ENCODE measurements at regions not wholly inside any gene's neighbourhood (a gene's known extent, or its start where the extent isn't known, plus 50 kb on each side); places are given as distances from the start of the nearest gene placed in this dataset.

- DNase-seq (ENCODE audit: low read depth, low spot score), result no peak
- H3K36me3 ChIP-seq (ENCODE audit: insufficient read depth, low read length), result no peaks in the 10 kb centered on the region
- H3K9me3 ChIP-seq (ENCODE audit: low read depth, low read length), result no peaks in the 10 kb centered on the region
- no peak overlapping the region for H3K27ac ChIP-seq
- no peak overlapping the region for H3K9ac ChIP-seq (ENCODE audit: insufficient read length)
- TF ChIP-seq EZH2 (IDR thresholded peaks at IDR 0.05), result no peak
- no peak for TF ChIP-seq POLR2AphosphoS5 (IDR thresholded peaks at IDR 0.05; ENCODE audit: borderline replicate concordance, low read depth, low read length)
- no peak for TF ChIP-seq FOXP2 (optimal IDR thresholded peaks at IDR 0.05; ENCODE audit: control extremely low read depth, extremely low read length, insufficient read depth)
- H3K4me3 ChIP-seq, result no peak overlapping the region
These were observed 646.5 kb downstream of the NSUN3 start for GRCh38 chr3:94709249-94709902.

GRCh38 chr3:94714194-94714593 is 651.3 kb downstream of the NSUN3 start:
- Histone ChIP-seq H3K27ac (no peak overlapping the region), H3K9me3 (ENCODE audit: low read depth, low read length) (no peaks in the 10 kb centered on the region), H3K4me3 (no peak overlapping the region), H3K9ac (ENCODE audit: insufficient read length) (no peak overlapping the region), H3K36me3 (ENCODE audit: insufficient read depth, low read length) (no peaks in the 10 kb centered on the region)
- TF ChIP-seq EZH2 (IDR thresholded peaks at IDR 0.05), result no peak
- TF ChIP-seq POLR2AphosphoS5 (IDR thresholded peaks at IDR 0.05; ENCODE audit: borderline replicate concordance, low read depth, low read length), result no peak
- no peak for TF ChIP-seq FOXP2 (optimal IDR thresholded peaks at IDR 0.05; ENCODE audit: control extremely low read depth, extremely low read length, insufficient read depth)
- no peak for DNase-seq (ENCODE audit: low read depth, low spot score)

- Histone ChIP-seq H3K9me3 (ENCODE audit: low read depth, low read length) (no peaks in the 10 kb centered on the region), H3K36me3 (ENCODE audit: insufficient read depth, low read length) (no peaks in the 10 kb centered on the region), H3K4me3 (no peak overlapping the region), H3K9ac (ENCODE audit: insufficient read length) (no peak overlapping the region), H3K27ac (no peak overlapping the region)
- DNase-seq (ENCODE audit: low read depth, low spot score), result no peak
- TF ChIP-seq FOXP2 (optimal IDR thresholded peaks at IDR 0.05; ENCODE audit: control extremely low read depth, extremely low read length, insufficient read depth), result no peak
- no peak for TF ChIP-seq EZH2 (IDR thresholded peaks at IDR 0.05)
- TF ChIP-seq POLR2AphosphoS5 (IDR thresholded peaks at IDR 0.05; ENCODE audit: borderline replicate concordance, low read depth, low read length), result no peak
These were observed 653.6 kb downstream of the NSUN3 start for GRCh38 chr3:94716326-94717018.

- Histone ChIP-seq H3K27ac (no peak overlapping the region), H3K9me3 (ENCODE audit: low read depth, low read length) (no peaks in the 10 kb centered on the region), H3K4me3 (no peak overlapping the region), H3K36me3 (ENCODE audit: insufficient read depth, low read length) (no peaks in the 10 kb centered on the region), H3K9ac (ENCODE audit: insufficient read length) (no peak overlapping the region)
- no peak for DNase-seq (ENCODE audit: low read depth, low spot score)
- TF ChIP-seq FOXP2 (optimal IDR thresholded peaks at IDR 0.05; ENCODE audit: control extremely low read depth, extremely low read length, insufficient read depth) (no peak), EZH2 (IDR thresholded peaks at IDR 0.05) (no peak)
These were observed 671.3 kb downstream of the NSUN3 start for GRCh38 chr3:94734206-94734605.

GRCh38 chr3:94735354-94735753 is 672.5 kb downstream of the NSUN3 start:
- TF ChIP-seq FOXP2 (optimal IDR thresholded peaks at IDR 0.05; ENCODE audit: control extremely low read depth, extremely low read length, insufficient read depth) (no peak), POLR2AphosphoS5 (IDR thresholded peaks at IDR 0.05; ENCODE audit: borderline replicate concordance, low read depth, low read length) (no peak), EZH2 (IDR thresholded peaks at IDR 0.05) (no peak)
- H3K27ac ChIP-seq, result no peak overlapping the region
- DNase-seq (ENCODE audit: low read depth, low spot score), result no peak
- no peak overlapping the region for H3K4me3 ChIP-seq
- no peak overlapping the region for H3K9ac ChIP-seq (ENCODE audit: insufficient read length)
- no peaks in the 10 kb centered on the region for H3K9me3 ChIP-seq (ENCODE audit: low read depth, low read length)
- no peaks in the 10 kb centered on the region for H3K36me3 ChIP-seq (ENCODE audit: insufficient read depth, low read length)

GRCh38 chr3:94737116-94737515 is 674.3 kb downstream of the NSUN3 start:
- no peaks in the 10 kb centered on the region for H3K9me3 ChIP-seq (ENCODE audit: low read depth, low read length)
- no peak overlapping the region for H3K9ac ChIP-seq (ENCODE audit: insufficient read length)
- H3K36me3 ChIP-seq (ENCODE audit: insufficient read depth, low read length), result no peaks in the 10 kb centered on the region
- TF ChIP-seq EZH2 (IDR thresholded peaks at IDR 0.05) (no peak), POLR2AphosphoS5 (IDR thresholded peaks at IDR 0.05; ENCODE audit: borderline replicate concordance, low read depth, low read length) (no peak), FOXP2 (optimal IDR thresholded peaks at IDR 0.05; ENCODE audit: control extremely low read depth, extremely low read length, insufficient read depth) (no peak)
- no peak for DNase-seq (ENCODE audit: low read depth, low spot score)
- no peak overlapping the region for H3K4me3 ChIP-seq
- H3K27ac ChIP-seq, result no peak overlapping the region

GRCh38 chr3:94739420-94739819 is 676.6 kb downstream of the NSUN3 start:
- DNase-seq (ENCODE audit: low read depth, low spot score), result no peak
- Histone ChIP-seq H3K4me3 (no peak overlapping the region), H3K9ac (ENCODE audit: insufficient read length) (no peak overlapping the region), H3K36me3 (ENCODE audit: insufficient read depth, low read length) (no peaks in the 10 kb centered on the region), H3K27ac (no peak overlapping the region), H3K9me3 (ENCODE audit: low read depth, low read length) (no peaks in the 10 kb centered on the region)
- no peak for TF ChIP-seq POLR2AphosphoS5 (IDR thresholded peaks at IDR 0.05; ENCODE audit: borderline replicate concordance, low read depth, low read length)
- TF ChIP-seq EZH2 (IDR thresholded peaks at IDR 0.05), result no peak
- no peak for TF ChIP-seq FOXP2 (optimal IDR thresholded peaks at IDR 0.05; ENCODE audit: control extremely low read depth, extremely low read length, insufficient read depth)

GRCh38 chr3:94758751-94759150 is 695.9 kb downstream of the NSUN3 start:
- Histone ChIP-seq H3K9me3 (ENCODE audit: low read depth, low read length) (no peaks in the 10 kb centered on the region), H3K36me3 (ENCODE audit: insufficient read depth, low read length) (no peaks in the 10 kb centered on the region), H3K27ac (no peak overlapping the region), H3K4me3 (no peak overlapping the region), H3K9ac (ENCODE audit: insufficient read length) (no peak overlapping the region)
- no peak for DNase-seq (ENCODE audit: low read depth, low spot score)
- TF ChIP-seq EZH2 (IDR thresholded peaks at IDR 0.05) (no peak), POLR2AphosphoS5 (IDR thresholded peaks at IDR 0.05; ENCODE audit: borderline replicate concordance, low read depth, low read length) (no peak), FOXP2 (optimal IDR thresholded peaks at IDR 0.05; ENCODE audit: control extremely low read depth, extremely low read length, insufficient read depth) (no peak)

Data from SK-N-MC (cell line).